Pancreas (tissue), 10 donors: ENCODE measurements at regions not wholly inside any gene's neighbourhood (a gene's known extent, or its start where the extent isn't known, plus 50 kb on each side); places are given as distances from the start of the nearest gene placed in this dataset.

ENCODE experiments used
- ATAC-seq, 4 donors: fragments of 200-7000 bp; cut with Tn5 transposase; one replicate each; pipeline versions ENCODE4 v1.8.0 to v1.9.1; 2020; ENCODE audit warnings: mild to moderate bottlenecking in 4 of 4, moderate library complexity in 4 of 4
- DNase-seq, 6 donors: peaks; one replicate each; pipeline ENCODE4 v3.0.0-alpha.2; 2020
- FAIRE-seq: peaks from 2 replicates; lab custom pipeline; 2012; peaks lifted over from hg19 to GRCh38; lab: Jason Lieb, UNC
- H3K27ac ChIP-seq, 4 donors: fragments of 200-600 bp; sonication (generic); 1 replicate in 3 of 4; 2 replicates in 1 of 4; pipeline versions ENCODE4 v1.5.0 to v1.8.0; 2020
- H3K27me3 ChIP-seq, 4 donors: fragments of 200-600 bp; one replicate each; pipeline ENCODE4 v1.8.0; 2021
- H3K36me3 ChIP-seq, 3 donors: fragments of 200-600 bp; sonication (generic) in 1 of 3; one replicate each; pipeline versions ENCODE4 v1.5.0 to v1.8.0; 2020 to 2021
- H3K4me1 ChIP-seq, 3 donors: fragments of 200-600 bp; one replicate each; pipeline ENCODE4 v1.8.0; 2021
- H3K4me3 ChIP-seq, 4 donors: fragments of 200-600 bp; sonication (generic) in 2 of 4; one replicate each; pipeline versions ENCODE4 v1.5.0 to v1.8.0; 2020 to 2021
- H3K9me3 ChIP-seq, 4 donors: fragments of 200-600 bp; one replicate each; pipeline ENCODE4 v1.8.0; 2021
- WGBS, 2 donors: extraction: QIAGEN DNeasy Blood & Tissue Kit; methylation state at CpG; one replicate each; pipeline ENCODE4 v1.1.7; 2013; 5-methylcytosine and 5-hydroxymethylcytosine counted together
- intact Hi-C, 3 donors: fragments of 100-400 bp; cut with DNase I; formaldehyde crosslinking; loops; one replicate each; pipeline versions ENCODE4 v1.11.1 to v1.14.2; 2022
- TF ChIP-seq, protein P1 (sequence below), 4 donors: fragments of 200-600 bp; sonication (generic) in 3 of 4; IDR thresholded peaks; one replicate each; pipeline versions ENCODE4 v1.5.0 to v1.8.0; 2021; ENCODE audit warnings: antibody characterized with exemption in 4 of 4
- donor health status: healthy with polysubstance abuse.
- donor health status: DM: no; HTN: no; CAD: no; lungs with moderate emphysema.
- donor health status: DM: no; HTN: no; CAD: no.
- donor health status: control.
- donor health status: control.
- donor health status: Bipolar disorder and iron deficiency.
- donor health status: DM: yes; HTN: yes; CAD: no.
- donor health status: DM: no; HTN: no; CAD: no.
- donor health status: DM: no; HTN: no; CAD: no.
- donor health status: DM: yes; HTN: yes; CAD: no.

DNA sequence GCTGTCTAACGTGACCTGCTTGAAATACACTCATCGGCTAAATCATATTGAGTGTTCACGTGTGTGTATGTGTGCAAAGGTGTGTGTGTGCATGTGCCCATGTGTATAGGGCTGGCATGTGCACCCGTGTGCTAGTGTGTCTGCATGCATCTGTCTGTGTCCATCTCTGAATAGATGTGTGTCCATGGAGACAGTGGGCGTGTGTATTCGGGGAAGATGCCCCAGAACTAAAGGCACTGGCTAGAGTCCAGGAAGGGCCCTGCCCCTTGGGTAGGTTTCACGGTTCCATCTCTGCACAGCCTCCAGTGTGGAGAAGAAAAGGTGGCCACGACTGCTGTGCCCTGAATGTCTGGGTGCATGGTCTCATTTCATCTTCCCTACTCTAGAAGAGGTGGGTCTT, 220.3 kb downstream of the MN1 start:
- H3K36me3 ChIP-seq: no peaks in the 10 kb centered on the region
- H3K27me3 ChIP-seq: no peaks in the 10 kb centered on the region
- TF ChIP-seq, protein P1, sequence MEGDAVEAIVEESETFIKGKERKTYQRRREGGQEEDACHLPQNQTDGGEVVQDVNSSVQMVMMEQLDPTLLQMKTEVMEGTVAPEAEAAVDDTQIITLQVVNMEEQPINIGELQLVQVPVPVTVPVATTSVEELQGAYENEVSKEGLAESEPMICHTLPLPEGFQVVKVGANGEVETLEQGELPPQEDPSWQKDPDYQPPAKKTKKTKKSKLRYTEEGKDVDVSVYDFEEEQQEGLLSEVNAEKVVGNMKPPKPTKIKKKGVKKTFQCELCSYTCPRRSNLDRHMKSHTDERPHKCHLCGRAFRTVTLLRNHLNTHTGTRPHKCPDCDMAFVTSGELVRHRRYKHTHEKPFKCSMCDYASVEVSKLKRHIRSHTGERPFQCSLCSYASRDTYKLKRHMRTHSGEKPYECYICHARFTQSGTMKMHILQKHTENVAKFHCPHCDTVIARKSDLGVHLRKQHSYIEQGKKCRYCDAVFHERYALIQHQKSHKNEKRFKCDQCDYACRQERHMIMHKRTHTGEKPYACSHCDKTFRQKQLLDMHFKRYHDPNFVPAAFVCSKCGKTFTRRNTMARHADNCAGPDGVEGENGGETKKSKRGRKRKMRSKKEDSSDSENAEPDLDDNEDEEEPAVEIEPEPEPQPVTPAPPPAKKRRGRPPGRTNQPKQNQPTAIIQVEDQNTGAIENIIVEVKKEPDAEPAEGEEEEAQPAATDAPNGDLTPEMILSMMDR (IDR thresholded peaks at IDR 0.05): no peak
- no peak for FAIRE-seq
- intact Hi-C loops: no loop called here
- H3K9me3 ChIP-seq: no peaks in the 10 kb centered on the region
- H3K27ac ChIP-seq: no peak overlapping the region
- no peak overlapping the region for H3K4me3 ChIP-seq
- no peak for ATAC-seq
- 83% methylated on average over 8 of the region's 8 CpGs for WGBS, 2 donors
- no peak for DNase-seq
- no peaks in the 10 kb centered on the region for H3K4me1 ChIP-seq

- Histone ChIP-seq H3K4me1 (no peaks in the 10 kb centered on the region), H3K4me3 (no peak overlapping the region), H3K27ac (no peak overlapping the region), H3K27me3 (no peaks in the 10 kb centered on the region), H3K36me3 (no peaks in the 10 kb centered on the region), H3K9me3 (no peaks in the 10 kb centered on the region)
- intact Hi-C loops: no loop called here
- TF ChIP-seq, protein P1 (IDR thresholded peaks at IDR 0.05): no peak
- 88 to 92% methylated on average over 8 of the region's 8 CpGs for WGBS, 2 donors
- DNase-seq (peak in 1 of 6 donors; percentile 27), FAIRE-seq (no peak), ATAC-seq (peak in 3 of 4 donors; percentile 51 to 58 (median 53))
Observed at GRCh38 chr22:27581688-27582087, 219.9 kb downstream of the MN1 start.

DNA sequence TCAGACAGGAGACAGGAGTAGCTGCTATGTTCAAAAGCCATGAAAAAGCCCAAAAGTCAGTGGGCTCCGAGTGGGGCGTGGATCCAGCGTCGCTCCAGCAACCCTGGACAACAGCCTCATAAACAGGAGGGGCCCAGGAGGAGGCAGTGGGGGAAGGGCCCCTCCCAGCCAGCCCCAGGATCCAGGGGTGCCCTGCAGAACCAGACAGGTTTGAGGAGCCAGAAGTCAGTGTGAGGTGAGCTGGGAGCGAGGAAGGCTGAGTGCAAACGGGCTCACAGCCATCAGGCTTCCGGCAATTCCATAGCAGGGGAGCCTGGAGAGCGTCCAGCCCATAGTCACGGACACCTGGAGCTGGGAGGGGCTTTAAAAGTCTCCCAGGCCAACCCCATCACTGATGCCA, 217.7 kb downstream of the MN1 start:
- 53 to 68% methylated on average over 8 to 9 of the region's 9 CpGs for WGBS, 2 donors
- H3K27ac ChIP-seq: no peak overlapping the region
- H3K27me3 ChIP-seq: no peaks in the 10 kb centered on the region
- H3K36me3 ChIP-seq: no peaks in the 10 kb centered on the region
- no peaks in the 10 kb centered on the region for H3K9me3 ChIP-seq
- TF ChIP-seq, protein P1 (IDR thresholded peaks at IDR 0.05): no peak
- peak in 1 of 6 donors; percentile 16 for DNase-seq
- intact Hi-C loops: no loop called here
- no peaks in the 10 kb centered on the region for H3K4me1 ChIP-seq
- no peak for FAIRE-seq
- peak in 1 of 4 donors; percentile 11 for ATAC-seq
- H3K4me3 ChIP-seq: no peak overlapping the region

GRCh38 chr22:27585141-27585540, 216.4 kb downstream of the MN1 start:
- FAIRE-seq (no peak), ATAC-seq (no peak), DNase-seq (no peak)
- intact Hi-C loops: no loop called here
- WGBS, 2 donors: 62 to 68% methylated on average over 2 of the region's 2 CpGs
- Histone ChIP-seq H3K27me3 (no peaks in the 10 kb centered on the region), H3K4me1 (no peaks in the 10 kb centered on the region), H3K36me3 (no peaks in the 10 kb centered on the region), H3K27ac (no peak overlapping the region), H3K9me3 (no peaks in the 10 kb centered on the region), H3K4me3 (no peak overlapping the region)
- TF ChIP-seq, protein P1 (IDR thresholded peaks at IDR 0.05): no peak

GRCh38 chr22:27588268-27588667, 213.3 kb downstream of the MN1 start:
- no peak for FAIRE-seq

More at GRCh38 chr22:27588268-27588667, 213.3 kb downstream of the MN1 start:
- Histone ChIP-seq H3K27me3 (no peaks in the 10 kb centered on the region), H3K4me3 (no peak overlapping the region), H3K4me1 (peaks cover 0 to 7% (median 4%) of the 10 kb centered on the region in 3 donors), H3K27ac (peak overlapping the region in 2 of 4 donors; percentile 64 to 70), H3K9me3 (no peaks in the 10 kb centered on the region), H3K36me3 (no peaks in the 10 kb centered on the region)
- TF ChIP-seq, protein P1 (IDR thresholded peaks at IDR 0.05): no peak
- 45 to 48% methylated on average over 6 of the region's 6 CpGs for WGBS, 2 donors
- intact Hi-C loops: no loop called here
- peak in 4 of 6 donors; percentile 33 to 70 (median 61) for DNase-seq
- peak; percentile 67 to 80 (median 78) for ATAC-seq
